HEK293 (cell line): ENCODE measurements at regions not wholly inside any gene's neighbourhood (a gene's known extent, or its start where the extent isn't known, plus 50 kb on each side); places are given as distances from the start of the nearest gene placed in this dataset.

Source experiments
- EGR2 ChIP-seq: fragments of 450-650 bp; formaldehyde crosslinking; IDR thresholded peaks from 2 replicates; pipeline ENCODE4 v1.5.1; 2016; ENCODE audit warnings: low read depth, missing biosample characterization, missing genetic modification characterization
- HOXD13 ChIP-seq: sonication (generic); formaldehyde crosslinking; IDR thresholded peaks from 2 replicates; pipeline ENCODE4 v1.8.0; 2022; ENCODE audit warnings: missing genetic modification reagents, borderline replicate concordance
- KLF1 ChIP-seq: fragments of 450-650 bp; formaldehyde crosslinking; IDR thresholded peaks from 2 replicates; pipeline ENCODE4 v1.5.1; 2016; ENCODE audit warnings: missing biosample characterization, missing genetic modification characterization
- KLF17 ChIP-seq: fragments of 450-650 bp; formaldehyde crosslinking; IDR thresholded peaks from 2 replicates; pipeline ENCODE4 v1.5.1; 2016; ENCODE audit warnings: missing biosample characterization, missing genetic modification characterization
- KLF8 ChIP-seq: fragments of 450-650 bp; formaldehyde crosslinking; IDR thresholded peaks from 2 replicates; pipeline ENCODE4 v1.5.1; 2016; ENCODE audit warnings: missing biosample characterization, missing genetic modification characterization
- OSR2 ChIP-seq: fragments of 450-650 bp; formaldehyde crosslinking; IDR thresholded peaks from 2 replicates; pipeline ENCODE4 v1.5.1; 2016; ENCODE audit warnings: missing biosample characterization, missing genetic modification characterization
- SALL2 ChIP-seq: fragments of 450-650 bp; formaldehyde crosslinking; IDR thresholded peaks from 2 replicates; pipeline ENCODE4 v1.5.0; 2017; ENCODE audit warnings: missing biosample characterization, mild to moderate bottlenecking, missing genetic modification characterization, borderline replicate concordance
- SP3 ChIP-seq: fragments of 450-650 bp; formaldehyde crosslinking; IDR thresholded peaks from 2 replicates; pipeline ENCODE4 v1.5.1; 2016; ENCODE audit warnings: missing biosample characterization, missing genetic modification characterization
- SP7 ChIP-seq: fragments of 450-650 bp; formaldehyde crosslinking; IDR thresholded peaks from 2 replicates; pipeline ENCODE4 v1.5.1; 2016; ENCODE audit warnings: missing biosample characterization, missing genetic modification characterization
- TRIM28 ChIP-seq: IDR thresholded peaks from 2 replicates; pipeline ENCODE4 v1.6.1; 2011; ENCODE audit warnings: low read length, control low read depth, borderline replicate concordance
- YY1 ChIP-seq: fragments of 450-650 bp; formaldehyde crosslinking; IDR thresholded peaks from 2 replicates; pipeline ENCODE4 v1.5.1; 2018; ENCODE audit warnings: missing biosample characterization, missing genetic modification characterization
- ZBTB20 ChIP-seq: fragments of 450-650 bp; formaldehyde crosslinking; IDR thresholded peaks from 2 replicates; pipeline ENCODE4 v1.5.1; 2016; ENCODE audit warnings: missing biosample characterization, missing genetic modification characterization
- ZIC2 ChIP-seq: fragments of 450-650 bp; formaldehyde crosslinking; IDR thresholded peaks from 2 replicates; pipeline ENCODE4 v1.5.1; 2016; ENCODE audit warnings: missing biosample characterization, missing genetic modification characterization
- ZNF112 ChIP-seq: fragments of 450-650 bp; formaldehyde crosslinking; IDR thresholded peaks from 2 replicates; pipeline ENCODE4 v1.5.0; 2017; ENCODE audit warnings: missing biosample characterization, missing genetic modification characterization
- ZNF132 ChIP-seq: fragments of 450-650 bp; formaldehyde crosslinking; IDR thresholded peaks from 2 replicates; pipeline ENCODE4 v1.5.1; 2017; ENCODE audit warnings: missing biosample characterization, missing genetic modification characterization, borderline replicate concordance
- ZNF175 ChIP-seq: fragments of 450-650 bp; formaldehyde crosslinking; IDR thresholded peaks from 2 replicates; pipeline ENCODE4 v1.5.1; 2016; ENCODE audit warnings: missing biosample characterization, missing genetic modification characterization
- ZNF18 ChIP-seq: fragments of 450-650 bp; formaldehyde crosslinking; IDR thresholded peaks from 2 replicates; pipeline ENCODE4 v1.5.1; 2016; ENCODE audit warnings: missing biosample characterization, missing genetic modification characterization
- ZNF19 ChIP-seq: fragments of 450-650 bp; formaldehyde crosslinking; IDR thresholded peaks from 2 replicates; pipeline ENCODE4; 2016; ENCODE audit warnings: missing biosample characterization, missing genetic modification characterization, low read depth
- ZNF221 ChIP-seq: fragments of 450-650 bp; formaldehyde crosslinking; IDR thresholded peaks from 2 replicates; pipeline ENCODE4 v1.5.1; 2017; ENCODE audit warnings: missing biosample characterization, missing genetic modification characterization, borderline replicate concordance
- ZNF324 ChIP-seq: fragments of 450-650 bp; formaldehyde crosslinking; IDR thresholded peaks from 2 replicates; pipeline ENCODE4 v1.5.1; 2016; ENCODE audit warnings: missing biosample characterization, missing genetic modification characterization
- ZNF335 ChIP-seq: fragments of 450-650 bp; formaldehyde crosslinking; conservative IDR thresholded peaks from 2 replicates; pipeline ENCODE4 v1.5.1; 2016; ENCODE audit warnings: missing biosample characterization, missing genetic modification characterization
- ZNF354C ChIP-seq: fragments of 450-650 bp; formaldehyde crosslinking; IDR thresholded peaks from 2 replicates; pipeline ENCODE4 v1.5.1; 2016; ENCODE audit warnings: missing biosample characterization, missing genetic modification characterization, low read depth, borderline replicate concordance
- ZNF48 ChIP-seq: fragments of 450-650 bp; formaldehyde crosslinking; IDR thresholded peaks from 2 replicates; pipeline ENCODE4 v1.5.1; 2016; ENCODE audit warnings: missing biosample characterization, missing genetic modification characterization
- ZNF501 ChIP-seq: fragments of 450-650 bp; formaldehyde crosslinking; IDR thresholded peaks from 2 replicates; pipeline ENCODE4 v1.5.1; 2016; ENCODE audit warnings: missing biosample characterization, missing genetic modification characterization
- ZNF555 ChIP-seq: fragments of 450-650 bp; formaldehyde crosslinking; conservative IDR thresholded peaks from 2 replicates; pipeline ENCODE4 v1.5.1; 2017; ENCODE audit warnings: missing biosample characterization, mild to moderate bottlenecking, missing genetic modification characterization, inconsistent platforms
- ZNF580 ChIP-seq: fragments of 450-650 bp; formaldehyde crosslinking; IDR thresholded peaks from 2 replicates; pipeline ENCODE4 v1.5.1; 2016; ENCODE audit warnings: missing biosample characterization, missing genetic modification characterization
- ZNF654 ChIP-seq: fragments of 450-650 bp; formaldehyde crosslinking; IDR thresholded peaks from 2 replicates; pipeline ENCODE4 v1.5.1; 2016; ENCODE audit warnings: low read depth, missing biosample characterization, missing genetic modification characterization
- ZNF701 ChIP-seq: fragments of 450-650 bp; formaldehyde crosslinking; IDR thresholded peaks from 2 replicates; pipeline ENCODE4 v1.5.1; 2016; ENCODE audit warnings: missing biosample characterization, missing genetic modification characterization
- ZNF707 ChIP-seq: fragments of 450-650 bp; formaldehyde crosslinking; IDR thresholded peaks from 2 replicates; pipeline ENCODE4 v1.5.1; 2016; ENCODE audit warnings: missing biosample characterization, missing genetic modification characterization
- ZNF843 ChIP-seq: fragments of 450-650 bp; formaldehyde crosslinking; IDR thresholded peaks from 2 replicates; pipeline ENCODE4 v1.5.1; 2016; ENCODE audit warnings: missing biosample characterization, missing genetic modification characterization
- ZSCAN16 ChIP-seq: fragments of 450-650 bp; formaldehyde crosslinking; IDR thresholded peaks from 2 replicates; pipeline ENCODE4 v1.5.1; 2016; ENCODE audit warnings: missing biosample characterization, missing genetic modification characterization
- ZSCAN23 ChIP-seq: fragments of 450-650 bp; formaldehyde crosslinking; IDR thresholded peaks from 2 replicates; pipeline ENCODE4 v1.5.1; 2016; ENCODE audit warnings: missing biosample characterization, missing genetic modification characterization
- TF ChIP-seq, protein P1 (sequence below): fragments of 450-650 bp; formaldehyde crosslinking; IDR thresholded peaks from 2 replicates; pipeline ENCODE4 v1.5.1; 2017; ENCODE audit warnings: missing biosample characterization, missing genetic modification characterization
- TF ChIP-seq, protein P2 (sequence below): IDR thresholded peaks from 2 replicates; pipeline ENCODE4 v1.6.1; 2011; ENCODE audit warnings: mild to moderate bottlenecking, low read depth, low read length, borderline replicate concordance
- TF ChIP-seq, protein P3 (sequence below): fragments of 450-650 bp; formaldehyde crosslinking; IDR thresholded peaks from 2 replicates; pipeline ENCODE4 v1.5.1; 2016; ENCODE audit warnings: missing biosample characterization, missing genetic modification characterization, borderline replicate concordance

GRCh38 chr16:14007450-14007849 is 63.7 kb upstream of the MRTFB start (continued):
- TF ChIP-seq, protein P1, sequence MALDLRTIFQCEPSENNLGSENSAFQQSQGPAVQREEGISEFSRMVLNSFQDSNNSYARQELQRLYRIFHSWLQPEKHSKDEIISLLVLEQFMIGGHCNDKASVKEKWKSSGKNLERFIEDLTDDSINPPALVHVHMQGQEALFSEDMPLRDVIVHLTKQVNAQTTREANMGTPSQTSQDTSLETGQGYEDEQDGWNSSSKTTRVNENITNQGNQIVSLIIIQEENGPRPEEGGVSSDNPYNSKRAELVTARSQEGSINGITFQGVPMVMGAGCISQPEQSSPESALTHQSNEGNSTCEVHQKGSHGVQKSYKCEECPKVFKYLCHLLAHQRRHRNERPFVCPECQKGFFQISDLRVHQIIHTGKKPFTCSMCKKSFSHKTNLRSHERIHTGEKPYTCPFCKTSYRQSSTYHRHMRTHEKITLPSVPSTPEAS (tag by site-specific recombination) = no peak
- TF ChIP-seq KLF1 = no peak
- no peak for TF ChIP-seq ZNF175 (tag by site-specific recombination)
- no peak for TF ChIP-seq ZNF221 (tag by site-specific recombination)
- no peak for TF ChIP-seq ZSCAN23 (tag by site-specific recombination)
- no peak for TF ChIP-seq ZNF132 (tag by site-specific recombination)
- TF ChIP-seq ZNF354C (tag by site-specific recombination) = no peak
- TF ChIP-seq EGR2 = no peak
- TF ChIP-seq SALL2 (tag by site-specific recombination) = no peak
- TF ChIP-seq ZIC2 (tag by site-specific recombination) = no peak
- 0 out of 2 replicates have a peak, but pooled peaks have one; percentile 11 for TF ChIP-seq ZNF335 (tag by site-specific recombination)
- TF ChIP-seq OSR2 (tag by site-specific recombination) = peak; percentile 69
- TF ChIP-seq ZNF654 (tag by site-specific recombination) = no peak
- TF ChIP-seq ZNF707 (tag by site-specific recombination) = no peak
- no peak for TF ChIP-seq ZNF701 (tag by site-specific recombination)
- 0 out of 2 replicates have a peak, but pooled peaks have one; percentile 13 for TF ChIP-seq ZNF580
- no peak for TF ChIP-seq SP3 (tag by site-specific recombination)
- no peak for TF ChIP-seq SP7 (tag by site-specific recombination)
- TF ChIP-seq ZNF843 = peak; percentile 27; the same call in 1 of the 2 replicates
- TF ChIP-seq KLF17 (tag by site-specific recombination) = no peak
- TF ChIP-seq ZNF112 (tag by site-specific recombination) = no peak
- no peak for TF ChIP-seq YY1
- TF ChIP-seq ZNF324 (tag by site-specific recombination) = no peak
- no peak for TF ChIP-seq ZNF501 (tag by site-specific recombination)
- TF ChIP-seq, protein P2, sequence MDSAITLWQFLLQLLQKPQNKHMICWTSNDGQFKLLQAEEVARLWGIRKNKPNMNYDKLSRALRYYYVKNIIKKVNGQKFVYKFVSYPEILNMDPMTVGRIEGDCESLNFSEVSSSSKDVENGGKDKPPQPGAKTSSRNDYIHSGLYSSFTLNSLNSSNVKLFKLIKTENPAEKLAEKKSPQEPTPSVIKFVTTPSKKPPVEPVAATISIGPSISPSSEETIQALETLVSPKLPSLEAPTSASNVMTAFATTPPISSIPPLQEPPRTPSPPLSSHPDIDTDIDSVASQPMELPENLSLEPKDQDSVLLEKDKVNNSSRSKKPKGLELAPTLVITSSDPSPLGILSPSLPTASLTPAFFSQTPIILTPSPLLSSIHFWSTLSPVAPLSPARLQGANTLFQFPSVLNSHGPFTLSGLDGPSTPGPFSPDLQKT = no peak
- TF ChIP-seq ZBTB20 = no peak
- TF ChIP-seq, protein P3, sequence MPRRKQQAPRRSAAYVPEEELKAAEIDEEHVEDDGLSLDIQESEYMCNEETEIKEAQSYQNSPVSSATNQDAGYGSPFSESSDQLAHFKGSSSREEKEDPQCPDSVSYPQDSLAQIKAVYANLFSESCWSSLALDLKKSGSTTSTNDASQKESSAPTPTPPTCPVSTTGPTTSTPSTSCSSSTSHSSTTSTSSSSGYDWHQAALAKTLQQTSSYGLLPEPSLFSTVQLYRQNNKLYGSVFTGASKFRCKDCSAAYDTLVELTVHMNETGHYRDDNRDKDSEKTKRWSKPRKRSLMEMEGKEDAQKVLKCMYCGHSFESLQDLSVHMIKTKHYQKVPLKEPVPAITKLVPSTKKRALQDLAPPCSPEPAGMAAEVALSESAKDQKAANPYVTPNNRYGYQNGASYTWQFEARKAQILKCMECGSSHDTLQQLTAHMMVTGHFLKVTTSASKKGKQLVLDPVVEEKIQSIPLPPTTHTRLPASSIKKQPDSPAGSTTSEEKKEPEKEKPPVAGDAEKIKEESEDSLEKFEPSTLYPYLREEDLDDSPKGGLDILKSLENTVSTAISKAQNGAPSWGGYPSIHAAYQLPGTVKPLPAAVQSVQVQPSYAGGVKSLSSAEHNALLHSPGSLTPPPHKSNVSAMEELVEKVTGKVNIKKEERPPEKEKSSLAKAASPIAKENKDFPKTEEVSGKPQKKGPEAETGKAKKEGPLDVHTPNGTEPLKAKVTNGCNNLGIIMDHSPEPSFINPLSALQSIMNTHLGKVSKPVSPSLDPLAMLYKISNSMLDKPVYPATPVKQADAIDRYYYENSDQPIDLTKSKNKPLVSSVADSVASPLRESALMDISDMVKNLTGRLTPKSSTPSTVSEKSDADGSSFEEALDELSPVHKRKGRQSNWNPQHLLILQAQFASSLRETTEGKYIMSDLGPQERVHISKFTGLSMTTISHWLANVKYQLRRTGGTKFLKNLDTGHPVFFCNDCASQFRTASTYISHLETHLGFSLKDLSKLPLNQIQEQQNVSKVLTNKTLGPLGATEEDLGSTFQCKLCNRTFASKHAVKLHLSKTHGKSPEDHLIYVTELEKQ (tag by site-specific recombination) = no peak
- TF ChIP-seq ZSCAN16 (tag by site-specific recombination) = no peak
- TF ChIP-seq ZNF555 (tag by site-specific recombination) = no peak
- no peak for TF ChIP-seq ZNF48 (tag by site-specific recombination)
- TF ChIP-seq KLF8 = no peak
- no peak for TF ChIP-seq ZNF19 (tag by site-specific recombination)
- TF ChIP-seq ZNF18 = peak; percentile 92
- TF ChIP-seq HOXD13 (CRISPR knock-in tag) = no peak
- TF ChIP-seq TRIM28 = no peak
